Activated effector memory CD4-positive, alpha-beta T cell treated with Interleukin-2 at 50 U/mL for 16 hours (primary cell): ENCODE measurements at regions not wholly inside any gene's neighbourhood (a gene's known extent, or its start where the extent isn't known, plus 50 kb on each side); places are given as distances from the start of the nearest gene placed in this dataset.
"Not testable (repeated sequence)": the region's sequence is repeated elsewhere in the genome, so short reads cannot be mapped to it uniquely, and the experiment has no call there.

ENCODE experiments used
- DNase-seq: peaks from one replicate; pipeline ENCODE4 v3.0.0-alpha.2; 2020

GRCh38 chr10:3401491-3401938 is 228.9 kb upstream of the PITRM1 start:
- no peak for DNase-seq

GRCh38 chr10:3400348-3400747 is 227.8 kb upstream of the PITRM1 start:
- no peak for DNase-seq

GRCh38 chr10:3399756-3400155 is 227.2 kb upstream of the PITRM1 start:
- DNase-seq = no peak

GRCh38 chr10:3398825-3399646 is 226.5 kb upstream of the PITRM1 start:
- no peak for DNase-seq

GRCh38 chr10:3397846-3398245 is 225.3 kb upstream of the PITRM1 start:
- no peak for DNase-seq

GRCh38 chr10:3397231-3397630 is 224.6 kb upstream of the PITRM1 start:
- DNase-seq = no peak

GRCh38 chr10:3396116-3396515 is 223.5 kb upstream of the PITRM1 start:
- no peak for DNase-seq

GRCh38 chr10:3395458-3395861 is 222.9 kb upstream of the PITRM1 start:
- DNase-seq = no peak

GRCh38 chr10:3395041-3395440 is 222.5 kb upstream of the PITRM1 start:
- no peak for DNase-seq

- no peak for DNase-seq
Measured at GRCh38 chr10:3393958-3394357, 221.4 kb upstream of the PITRM1 start.

- no peak for DNase-seq
Measured at GRCh38 chr10:3391657-3392056, 219.1 kb upstream of the PITRM1 start.

GRCh38 chr10:3389130-3389529 is 216.5 kb upstream of the PITRM1 start:
- DNase-seq = no peak

- DNase-seq = no peak
Measured at GRCh38 chr10:3385487-3385886, 212.9 kb upstream of the PITRM1 start.

- no peak for DNase-seq
Measured at GRCh38 chr10:3382092-3382491, 209.5 kb upstream of the PITRM1 start.

GRCh38 chr10:3380406-3381050 is 207.9 kb upstream of the PITRM1 start:
- DNase-seq = no peak

- DNase-seq = no peak
Measured at GRCh38 chr10:3376631-3377030, 204.0 kb upstream of the PITRM1 start.

- DNase-seq = no peak
Measured at GRCh38 chr10:3375505-3375904, 202.9 kb upstream of the PITRM1 start.

GRCh38 chr10:3374914-3375313 is 202.3 kb upstream of the PITRM1 start:
- DNase-seq = no peak

- DNase-seq = not testable (repeated sequence)
Measured at GRCh38 chr10:3373374-3374027, 200.9 kb upstream of the PITRM1 start.

- DNase-seq = no peak
Measured at GRCh38 chr10:3372281-3372680, 199.7 kb upstream of the PITRM1 start.

- DNase-seq = not testable (repeated sequence)
Measured at GRCh38 chr10:3371624-3372023, 199.0 kb upstream of the PITRM1 start.

GRCh38 chr10:3366735-3367405 is 194.3 kb upstream of the PITRM1 start:
- no peak for DNase-seq

GRCh38 chr10:3366043-3366442 is 193.5 kb upstream of the PITRM1 start:
- DNase-seq = no peak
